ENCODE measurements at regions not wholly inside any gene's neighbourhood (a gene's known extent, or its start where the extent isn't known, plus 50 kb on each side); places are given as distances from the start of the nearest gene placed in this dataset.

- Mint-ChIP-seq H3K27me3 (peaks cover 5% of the 10 kb centered on the region), H3K4me1 (ENCODE audit: low read depth) (peaks cover 39% of the 10 kb centered on the region), H3K36me3 (ENCODE audit: low read depth) (no peaks in the 10 kb centered on the region), H3K27ac (no peak overlapping the region), H3K4me3 (no peak overlapping the region), H3K9me3 (no peaks in the 10 kb centered on the region)
Measured at GRCh38 chr21:15423676-15424445, 305.9 kb upstream of the USP25 start.

DNA sequence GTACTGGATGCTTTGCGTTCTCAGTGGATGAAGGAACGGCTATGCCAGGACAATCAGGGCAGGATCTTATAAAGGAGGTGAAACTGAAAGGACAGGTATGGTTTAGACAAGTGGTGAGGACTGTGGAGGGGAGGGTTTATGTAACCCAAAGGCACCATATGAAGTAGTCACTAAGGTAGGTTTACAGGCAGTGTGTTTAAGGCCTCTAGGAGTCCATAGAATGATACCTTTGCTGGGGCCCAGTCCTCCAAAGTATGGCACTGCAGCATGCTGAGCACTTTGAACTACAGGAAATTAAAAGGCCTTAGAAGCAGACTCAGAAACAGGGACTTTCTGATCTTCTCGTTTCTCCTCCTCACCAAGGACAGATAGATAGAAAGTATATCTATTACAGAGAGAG, 304.7 kb upstream of the USP25 start:
- H3K36me3 Mint-ChIP-seq (ENCODE audit: low read depth) = no peaks in the 10 kb centered on the region
- peaks cover 39% of the 10 kb centered on the region for H3K4me1 Mint-ChIP-seq (ENCODE audit: low read depth)
- H3K27me3 Mint-ChIP-seq = no peaks in the 10 kb centered on the region
- no peak overlapping the region for H3K27ac Mint-ChIP-seq
- H3K4me3 Mint-ChIP-seq = no peak overlapping the region
- no peaks in the 10 kb centered on the region for H3K9me3 Mint-ChIP-seq

DNA sequence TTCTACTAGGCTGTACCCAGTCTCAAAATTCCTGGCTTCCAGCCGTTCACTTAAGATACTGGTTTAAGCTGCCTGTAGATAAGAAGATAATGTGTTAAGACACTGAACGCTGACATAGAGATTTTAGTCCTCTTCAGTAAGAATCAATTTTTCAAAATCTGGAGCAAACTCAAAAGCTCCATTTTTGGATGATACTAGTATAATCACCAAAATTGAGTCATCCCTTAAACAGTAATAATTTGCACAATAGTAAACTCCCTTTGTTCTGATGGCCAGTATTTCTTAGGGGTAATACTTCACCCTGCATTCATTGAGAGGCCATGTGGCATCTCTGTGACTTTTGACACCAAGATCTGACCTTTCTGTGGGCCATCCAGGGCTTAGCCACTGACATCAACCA, 299.8 kb upstream of the USP25 start:
- Mint-ChIP-seq H3K9me3 (peaks cover 6% of the 10 kb centered on the region), H3K27ac (no peak overlapping the region), H3K27me3 (no peaks in the 10 kb centered on the region), H3K4me1 (ENCODE audit: low read depth) (peaks cover 7% of the 10 kb centered on the region), H3K4me3 (no peak overlapping the region), H3K36me3 (ENCODE audit: low read depth) (no peaks in the 10 kb centered on the region)

DNA sequence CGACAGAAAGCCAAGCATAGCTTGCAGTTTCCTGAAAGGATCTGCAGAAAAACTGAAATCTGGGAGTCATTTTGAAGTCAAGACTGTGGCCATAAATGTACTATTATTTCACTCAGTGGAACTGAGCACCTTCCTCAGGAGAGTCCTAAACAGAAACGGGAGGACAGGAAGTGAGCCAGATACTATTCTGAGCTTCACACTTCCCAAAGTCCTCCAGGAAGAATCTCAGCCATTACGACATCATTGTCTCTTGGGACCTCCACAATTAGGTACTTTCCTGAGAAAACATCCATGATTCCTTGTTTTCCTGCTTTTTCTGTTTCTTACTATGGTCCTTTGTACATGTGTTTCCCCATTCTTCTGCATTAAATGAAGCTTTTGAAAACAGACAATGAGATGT, 299.2 kb upstream of the USP25 start:
- Mint-ChIP-seq H3K27ac (no peak overlapping the region), H3K27me3 (no peaks in the 10 kb centered on the region), H3K4me3 (no peak overlapping the region), H3K36me3 (ENCODE audit: low read depth) (no peaks in the 10 kb centered on the region), H3K9me3 (peaks cover 6% of the 10 kb centered on the region), H3K4me1 (ENCODE audit: low read depth) (peaks cover 1% of the 10 kb centered on the region)

GRCh38 chr21:15431053-15431452, 298.7 kb upstream of the USP25 start:
- Mint-ChIP-seq H3K9me3 (peaks cover 6% of the 10 kb centered on the region), H3K4me1 (ENCODE audit: low read depth) (no peaks in the 10 kb centered on the region), H3K27me3 (no peaks in the 10 kb centered on the region), H3K4me3 (no peak overlapping the region), H3K27ac (no peak overlapping the region), H3K36me3 (ENCODE audit: low read depth) (no peaks in the 10 kb centered on the region)

DNA sequence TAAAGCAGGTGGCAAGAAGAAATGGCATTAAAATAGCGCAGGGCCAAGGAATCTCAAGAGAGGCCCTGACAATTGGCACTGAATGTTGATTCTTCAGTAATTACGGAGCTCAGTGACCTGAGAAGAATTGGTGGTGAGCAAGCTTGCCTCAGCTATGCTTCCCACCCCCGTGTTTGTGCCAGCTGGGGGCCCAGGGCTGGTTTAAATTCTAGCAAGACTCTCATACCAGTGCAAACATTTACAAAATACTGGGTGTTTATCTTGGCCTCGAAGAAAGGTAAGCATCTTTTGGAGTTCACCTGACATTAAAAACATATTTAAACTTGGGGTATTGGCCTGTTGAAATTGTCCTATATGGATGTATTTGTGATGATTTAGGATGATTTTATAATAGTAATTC, 296.7 kb upstream of the USP25 start:
- Mint-ChIP-seq H3K9me3 (peaks cover 6% of the 10 kb centered on the region), H3K4me1 (ENCODE audit: low read depth) (peaks cover 12% of the 10 kb centered on the region), H3K27me3 (no peaks in the 10 kb centered on the region), H3K27ac (no peak overlapping the region), H3K36me3 (ENCODE audit: low read depth) (no peaks in the 10 kb centered on the region), H3K4me3 (no peak overlapping the region)

GRCh38 chr21:15434163-15434905, 295.4 kb upstream of the USP25 start:
- Mint-ChIP-seq H3K4me1 (ENCODE audit: low read depth) (peaks cover 19% of the 10 kb centered on the region), H3K36me3 (ENCODE audit: low read depth) (no peaks in the 10 kb centered on the region), H3K9me3 (peaks cover 6% of the 10 kb centered on the region), H3K27ac (no peak overlapping the region), H3K27me3 (no peaks in the 10 kb centered on the region), H3K4me3 (no peak overlapping the region)

DNA sequence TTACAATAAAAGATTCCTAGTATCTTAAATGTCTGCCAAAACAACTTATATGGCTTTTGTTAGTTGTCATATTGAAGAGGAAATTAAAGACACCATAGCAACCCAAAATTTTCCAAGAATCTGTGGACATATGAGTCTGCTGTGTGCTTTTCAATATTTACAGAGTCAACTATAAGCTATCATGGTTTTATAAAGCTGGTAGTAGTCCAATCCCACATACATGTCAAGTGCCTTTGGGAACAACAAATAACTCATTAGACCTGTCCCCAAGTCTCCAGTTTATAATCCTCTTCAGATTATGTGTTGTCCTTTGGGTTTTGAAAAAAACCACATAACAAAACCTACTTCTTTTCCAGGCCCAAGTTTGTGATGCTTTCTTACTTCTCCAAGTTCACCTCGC, 293.8 kb upstream of the USP25 start:
- Mint-ChIP-seq H3K27me3 (no peaks in the 10 kb centered on the region), H3K27ac (no peak overlapping the region), H3K4me3 (no peak overlapping the region)

GRCh38 chr21:15437883-15438282, 291.9 kb upstream of the USP25 start:
- H3K9me3 Mint-ChIP-seq = peaks cover 6% of the 10 kb centered on the region
- H3K4me1 Mint-ChIP-seq (ENCODE audit: low read depth) = peaks cover 38% of the 10 kb centered on the region
- peak overlapping the region; percentile 61 for H3K27ac Mint-ChIP-seq
- no peaks in the 10 kb centered on the region for H3K36me3 Mint-ChIP-seq (ENCODE audit: low read depth)
- H3K4me3 Mint-ChIP-seq = peak overlapping the region; percentile 58
- no peaks in the 10 kb centered on the region for H3K27me3 Mint-ChIP-seq

More for the DNA sequence above, 293.8 kb upstream of the USP25 start:
- Mint-ChIP-seq H3K36me3 (ENCODE audit: low read depth) (no peaks in the 10 kb centered on the region), H3K9me3 (peaks cover 6% of the 10 kb centered on the region), H3K4me1 (ENCODE audit: low read depth) (peaks cover 29% of the 10 kb centered on the region)

GRCh38 chr21:15439726-15440125, 290.1 kb upstream of the USP25 start:
- peaks cover 38% of the 10 kb centered on the region for H3K4me1 Mint-ChIP-seq (ENCODE audit: low read depth)
- no peaks in the 10 kb centered on the region for H3K9me3 Mint-ChIP-seq
- no peak overlapping the region for H3K27ac Mint-ChIP-seq
- H3K27me3 Mint-ChIP-seq = no peaks in the 10 kb centered on the region
- no peak overlapping the region for H3K4me3 Mint-ChIP-seq
- no peaks in the 10 kb centered on the region for H3K36me3 Mint-ChIP-seq (ENCODE audit: low read depth)

DNA sequence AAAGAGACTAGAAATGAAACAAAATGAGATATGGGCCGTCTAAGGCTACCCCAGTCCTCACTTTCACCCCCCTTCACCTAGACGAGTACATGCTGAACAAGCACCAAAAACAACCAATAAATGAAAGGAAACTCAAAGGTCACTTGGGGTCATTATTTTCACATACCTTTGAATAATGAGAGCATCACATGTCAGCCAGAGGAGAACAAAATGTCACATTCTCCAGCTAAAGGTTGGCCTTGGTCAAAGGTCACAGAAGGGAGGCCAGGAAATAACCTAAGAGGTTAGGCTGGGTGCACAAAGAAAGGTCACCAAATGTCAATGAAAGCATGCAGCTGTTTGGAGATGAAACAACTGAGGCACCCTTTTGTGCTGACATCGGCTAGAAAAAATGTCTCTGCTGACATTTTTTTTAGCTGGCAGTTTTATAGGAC, 288.7 kb upstream of the USP25 start:
- Mint-ChIP-seq H3K27me3 (no peaks in the 10 kb centered on the region), H3K27ac (peak overlapping the region; percentile 38)

GRCh38 chr21:15441992-15442391, 287.8 kb upstream of the USP25 start:
- Mint-ChIP-seq H3K4me1 (ENCODE audit: low read depth) (peaks cover 37% of the 10 kb centered on the region), H3K4me3 (no peak overlapping the region), H3K27me3 (no peaks in the 10 kb centered on the region), H3K36me3 (ENCODE audit: low read depth) (no peaks in the 10 kb centered on the region), H3K9me3 (no peaks in the 10 kb centered on the region), H3K27ac (no peak overlapping the region)

More for the DNA sequence above, 288.7 kb upstream of the USP25 start:
- Mint-ChIP-seq H3K9me3 (no peaks in the 10 kb centered on the region), H3K4me3 (no peak overlapping the region), H3K36me3 (ENCODE audit: low read depth) (no peaks in the 10 kb centered on the region), H3K4me1 (ENCODE audit: low read depth) (peaks cover 42% of the 10 kb centered on the region)

- no peaks in the 10 kb centered on the region for H3K36me3 Mint-ChIP-seq (ENCODE audit: low read depth)
- no peak overlapping the region for H3K4me3 Mint-ChIP-seq
- no peaks in the 10 kb centered on the region for H3K27me3 Mint-ChIP-seq
- no peaks in the 10 kb centered on the region for H3K9me3 Mint-ChIP-seq
- no peak overlapping the region for H3K27ac Mint-ChIP-seq
- H3K4me1 Mint-ChIP-seq (ENCODE audit: low read depth) = peaks cover 31% of the 10 kb centered on the region
Measured at GRCh38 chr21:15442743-15443469, 286.9 kb upstream of the USP25 start.

DNA sequence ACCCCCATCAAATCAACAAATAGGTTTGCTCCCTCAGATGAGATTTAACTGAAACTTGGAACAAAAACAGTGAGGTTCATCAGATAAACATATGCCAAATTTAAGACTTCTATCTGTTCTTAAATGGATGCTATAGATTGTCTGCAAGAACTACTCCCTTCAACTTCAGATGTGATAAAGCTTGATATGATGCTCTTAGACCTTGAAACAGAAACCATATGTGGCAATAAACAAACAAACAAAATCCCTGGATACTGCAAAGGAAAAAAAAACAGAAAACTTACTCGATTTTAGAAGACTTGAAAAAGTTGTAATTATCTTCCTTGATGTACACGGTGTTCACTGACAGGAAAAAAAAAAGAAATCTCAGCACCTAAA, 286.1 kb upstream of the USP25 start:
- Mint-ChIP-seq H3K27ac (no peak overlapping the region), H3K4me1 (ENCODE audit: low read depth) (peaks cover 24% of the 10 kb centered on the region), H3K4me3 (no peak overlapping the region), H3K27me3 (no peaks in the 10 kb centered on the region), H3K36me3 (ENCODE audit: low read depth) (no peaks in the 10 kb centered on the region), H3K9me3 (peaks cover 3% of the 10 kb centered on the region)
